ENCODE measurements at regions not wholly inside any gene's neighbourhood (a gene's known extent, or its start where the extent isn't known, plus 50 kb on each side); places are given as distances from the start of the nearest gene placed in this dataset.

GRCh38 chrX:147699061-147699460 lies 212.7 kb upstream of the FMR1 start:
- no peak for TF ChIP-seq CTCF (conservative IDR thresholded peaks at IDR 0.05; ENCODE audit: low read length)
- TF ChIP-seq EZH2phosphoT487 (IDR thresholded peaks at IDR 0.05; ENCODE audit: borderline replicate concordance, low read depth, low read length): no peak
